Body of pancreas (tissue), 4 donors: ENCODE measurements at regions not wholly inside any gene's neighbourhood (a gene's known extent, or its start where the extent isn't known, plus 50 kb on each side); places are given as distances from the start of the nearest gene placed in this dataset.

Experiments
- POLR2A ChIP-seq, 3 donors: fragments of 450-650 bp; IDR thresholded peaks; one replicate each; pipeline ENCODE4 v1.6.1; 2016; ENCODE audit warnings: antibody characterized with exemption in 3 of 3, mild to moderate bottlenecking in 2 of 3
- TF ChIP-seq, protein P1 (sequence below), 7 experiments: fragments of 450-650 bp in 4 of 7; fragments of 200-600 bp in 3 of 7; sonication (generic) in 3 of 7; IDR thresholded peaks; one replicate each; pipeline ENCODE4 v1.5.1; 2016 to 2019; ENCODE audit warnings: antibody characterized with exemption in 7 of 7

DNA sequence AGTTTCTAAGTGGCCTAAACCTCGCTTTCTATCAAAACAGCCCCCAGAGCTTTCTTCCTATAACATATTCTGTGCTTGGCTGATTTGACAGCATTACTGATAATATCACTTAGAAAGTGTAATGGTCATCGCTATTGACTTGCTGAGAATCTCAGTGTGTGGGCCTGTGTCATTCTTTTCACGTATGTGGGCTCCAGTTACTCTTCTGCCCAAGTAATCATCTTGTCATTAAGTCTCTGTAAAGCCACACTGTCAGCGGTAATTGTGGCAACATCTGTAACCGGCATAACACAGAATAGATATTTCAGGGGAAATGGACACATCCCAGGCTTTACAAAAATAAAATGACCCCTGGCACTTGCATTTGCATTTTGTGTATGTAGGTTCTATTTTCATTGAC is 313.6 kb upstream of the LMCD1 start:
- no peak for TF ChIP-seq POLR2A (IDR thresholded peaks at IDR 0.05)
- TF ChIP-seq, protein P1, sequence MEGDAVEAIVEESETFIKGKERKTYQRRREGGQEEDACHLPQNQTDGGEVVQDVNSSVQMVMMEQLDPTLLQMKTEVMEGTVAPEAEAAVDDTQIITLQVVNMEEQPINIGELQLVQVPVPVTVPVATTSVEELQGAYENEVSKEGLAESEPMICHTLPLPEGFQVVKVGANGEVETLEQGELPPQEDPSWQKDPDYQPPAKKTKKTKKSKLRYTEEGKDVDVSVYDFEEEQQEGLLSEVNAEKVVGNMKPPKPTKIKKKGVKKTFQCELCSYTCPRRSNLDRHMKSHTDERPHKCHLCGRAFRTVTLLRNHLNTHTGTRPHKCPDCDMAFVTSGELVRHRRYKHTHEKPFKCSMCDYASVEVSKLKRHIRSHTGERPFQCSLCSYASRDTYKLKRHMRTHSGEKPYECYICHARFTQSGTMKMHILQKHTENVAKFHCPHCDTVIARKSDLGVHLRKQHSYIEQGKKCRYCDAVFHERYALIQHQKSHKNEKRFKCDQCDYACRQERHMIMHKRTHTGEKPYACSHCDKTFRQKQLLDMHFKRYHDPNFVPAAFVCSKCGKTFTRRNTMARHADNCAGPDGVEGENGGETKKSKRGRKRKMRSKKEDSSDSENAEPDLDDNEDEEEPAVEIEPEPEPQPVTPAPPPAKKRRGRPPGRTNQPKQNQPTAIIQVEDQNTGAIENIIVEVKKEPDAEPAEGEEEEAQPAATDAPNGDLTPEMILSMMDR (IDR thresholded peaks at IDR 0.05), result no peak
